ENCODE measurements at regions not wholly inside any gene's neighbourhood (a gene's known extent, or its start where the extent isn't known, plus 50 kb on each side); places are given as distances from the start of the nearest gene placed in this dataset.
A peak's percentile ranks its signal among the peaks of the same experiment; 100 is the strongest.

DNA sequence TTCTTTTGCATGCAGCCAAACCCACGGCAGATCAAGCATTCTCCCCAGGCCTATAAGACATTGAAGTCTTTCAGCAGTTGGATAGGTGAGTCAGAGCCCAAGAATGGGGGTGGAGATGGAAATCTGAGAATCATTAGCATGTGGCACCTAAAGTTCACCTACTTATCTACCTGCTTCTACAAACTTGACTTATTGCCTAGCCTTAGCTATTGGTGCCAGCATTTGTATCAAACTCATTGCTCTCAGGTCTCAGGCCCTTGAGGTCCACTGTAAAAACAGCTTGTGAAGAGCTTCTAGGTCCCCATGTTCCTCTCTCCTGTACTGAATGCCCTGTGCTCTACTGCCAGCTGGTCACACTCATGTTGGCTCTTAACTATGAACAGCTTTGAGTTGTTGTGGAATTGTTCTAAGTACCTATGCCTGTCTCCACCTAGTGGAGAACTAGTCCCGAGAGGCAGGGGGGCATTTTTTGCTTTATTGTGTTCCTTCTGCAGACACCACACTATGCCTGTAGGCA is 278.4 kb upstream of the SPRED2 start:
- TF ChIP-seq, protein P1, sequence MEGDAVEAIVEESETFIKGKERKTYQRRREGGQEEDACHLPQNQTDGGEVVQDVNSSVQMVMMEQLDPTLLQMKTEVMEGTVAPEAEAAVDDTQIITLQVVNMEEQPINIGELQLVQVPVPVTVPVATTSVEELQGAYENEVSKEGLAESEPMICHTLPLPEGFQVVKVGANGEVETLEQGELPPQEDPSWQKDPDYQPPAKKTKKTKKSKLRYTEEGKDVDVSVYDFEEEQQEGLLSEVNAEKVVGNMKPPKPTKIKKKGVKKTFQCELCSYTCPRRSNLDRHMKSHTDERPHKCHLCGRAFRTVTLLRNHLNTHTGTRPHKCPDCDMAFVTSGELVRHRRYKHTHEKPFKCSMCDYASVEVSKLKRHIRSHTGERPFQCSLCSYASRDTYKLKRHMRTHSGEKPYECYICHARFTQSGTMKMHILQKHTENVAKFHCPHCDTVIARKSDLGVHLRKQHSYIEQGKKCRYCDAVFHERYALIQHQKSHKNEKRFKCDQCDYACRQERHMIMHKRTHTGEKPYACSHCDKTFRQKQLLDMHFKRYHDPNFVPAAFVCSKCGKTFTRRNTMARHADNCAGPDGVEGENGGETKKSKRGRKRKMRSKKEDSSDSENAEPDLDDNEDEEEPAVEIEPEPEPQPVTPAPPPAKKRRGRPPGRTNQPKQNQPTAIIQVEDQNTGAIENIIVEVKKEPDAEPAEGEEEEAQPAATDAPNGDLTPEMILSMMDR (IDR thresholded peaks at IDR 0.05; ENCODE audit: low read depth, low read length): peak; percentile 65
- TF ChIP-seq POLR2A (IDR thresholded peaks at IDR 0.05; ENCODE audit: extremely low read depth, insufficient read length): no peak

Data from NB4 (cell line).